CD4-positive, CD25-positive, alpha-beta regulatory T cell (primary cell): ENCODE measurements at regions not wholly inside any gene's neighbourhood (a gene's known extent, or its start where the extent isn't known, plus 50 kb on each side); places are given as distances from the start of the nearest gene placed in this dataset.

Source experiments
- ATAC-seq, 2 donors: fragments of 150-1000 bp; cut with Tn5 transposase; one replicate each; pipeline ENCODE4 v1.10.0; 2021; ENCODE audit warnings: low read depth in 2 of 2, moderate number of reproducible peaks in 2 of 2, moderate library complexity in 1 of 2
- DNase-seq, 3 donors: peaks; one replicate each; pipeline versions ENCODE4 v3.0.0 to v3.0.0-alpha.2; 2012 to 2022; ENCODE audit warnings: mixed read lengths in 1 of 3
- H3K27ac ChIP-seq: one replicate; pipeline ENCODE4 v1.7.0; 2013; ENCODE audit warnings: mild to moderate bottlenecking, low read length; ENCODE audit not compliant: insufficient read depth, poor library complexity, severe bottlenecking
- H3K27me3 ChIP-seq: one replicate; pipeline ENCODE4 v1.7.0; 2013; ENCODE audit warnings: low read length; ENCODE audit not compliant: control insufficient read depth, insufficient read depth
- H3K36me3 ChIP-seq: one replicate; pipeline ENCODE4 v1.7.0; 2013; ENCODE audit warnings: mild to moderate bottlenecking, low read length, moderate library complexity; ENCODE audit not compliant: control insufficient read depth, insufficient read depth
- H3K4me1 ChIP-seq: 2 replicates; pipeline ENCODE4 v1.7.0; 2013; ENCODE audit warnings: mild to moderate bottlenecking, low read length; ENCODE audit not compliant: insufficient read depth, control insufficient read depth, poor library complexity, severe bottlenecking
- H3K4me3 ChIP-seq: one replicate; pipeline ENCODE4 v1.7.0; 2013; ENCODE audit warnings: low read depth, mild to moderate bottlenecking, low read length, moderate library complexity
- H3K9me3 ChIP-seq, 2 experiments: 1 replicate in 1 of 2; 2 replicates in 1 of 2; pipeline ENCODE4 v1.7.0; 2013; ENCODE audit warnings: low read length in 2 of 2, mild to moderate bottlenecking in 1 of 2, moderate library complexity in 1 of 2; ENCODE audit not compliant: control insufficient read depth in 2 of 2
- H3K27ac Mint-ChIP-seq, 3 donors: one replicate each; pipeline ENCODE4 v1.8.0; 2020 to 2022; ENCODE audit warnings: mild to moderate bottlenecking in 3 of 3, mixed read lengths in 3 of 3, moderate library complexity in 2 of 3
- H3K27me3 Mint-ChIP-seq: one replicate; pipeline ENCODE4 v1.8.0; 2022; ENCODE audit warnings: mild to moderate bottlenecking, mixed read lengths
- H3K36me3 Mint-ChIP-seq: one replicate; pipeline ENCODE4 v1.8.0; 2020; ENCODE audit warnings: mixed read lengths
- H3K4me1 Mint-ChIP-seq, 4 donors: one replicate each; pipeline ENCODE4 v1.8.0; 2020 to 2022; ENCODE audit warnings: mixed read lengths in 4 of 4, mild to moderate bottlenecking in 1 of 4
- H3K4me3 Mint-ChIP-seq, 4 donors: one replicate each; pipeline ENCODE4 v1.8.0; 2020 to 2022; ENCODE audit warnings: mild to moderate bottlenecking in 4 of 4, mixed read lengths in 4 of 4, moderate library complexity in 3 of 4
- H3K9me3 Mint-ChIP-seq, 7 donors: one replicate each; pipeline ENCODE4 v1.8.0; 2020 to 2022; ENCODE audit warnings: mixed read lengths in 7 of 7, mild to moderate bottlenecking in 3 of 7, moderate library complexity in 2 of 7

GRCh38 chr5:4722886-4723285, 417.2 kb upstream of the ADAMTS16 start:
- H3K9me3 Mint-ChIP-seq: peaks cover 6 to 13% (median 7%) of the 10 kb centered on the region in 7 donors
- H3K4me3 Mint-ChIP-seq: no peak overlapping the region
- no peaks in the 10 kb centered on the region for H3K4me1 Mint-ChIP-seq
- H3K9me3 ChIP-seq: no peaks in the 10 kb centered on the region
- DNase-seq: no peak
- no peaks in the 10 kb centered on the region for H3K4me1 ChIP-seq
- no peaks in the 10 kb centered on the region for H3K27me3 Mint-ChIP-seq
- H3K27me3 ChIP-seq: no peaks in the 10 kb centered on the region
- H3K36me3 Mint-ChIP-seq: no peaks in the 10 kb centered on the region
- no peak overlapping the region for H3K27ac Mint-ChIP-seq
- H3K4me3 ChIP-seq: no peak overlapping the region
- no peak overlapping the region for H3K27ac ChIP-seq
- no peak for ATAC-seq
- H3K36me3 ChIP-seq: no peaks in the 10 kb centered on the region

GRCh38 chr5:4725594-4725993, 414.5 kb upstream of the ADAMTS16 start:
- Mint-ChIP-seq H3K27me3 (no peaks in the 10 kb centered on the region), H3K4me3 (no peak overlapping the region), H3K27ac (no peak overlapping the region), H3K9me3 (peaks cover 5 to 16% (median 8%) of the 10 kb centered on the region in 7 donors), H3K4me1 (no peaks in the 10 kb centered on the region), H3K36me3 (no peaks in the 10 kb centered on the region)
- Histone ChIP-seq H3K4me1 (no peaks in the 10 kb centered on the region), H3K27ac (no peak overlapping the region), H3K9me3 (no peaks in the 10 kb centered on the region), H3K36me3 (no peaks in the 10 kb centered on the region), H3K4me3 (no peak overlapping the region), H3K27me3 (no peaks in the 10 kb centered on the region)
- DNase-seq (no peak), ATAC-seq (no peak)

GRCh38 chr5:4730279-4730678, 409.9 kb upstream of the ADAMTS16 start:
- no peaks in the 10 kb centered on the region for H3K27me3 Mint-ChIP-seq
- ATAC-seq (no peak), DNase-seq (no peak)
- peaks cover 0 to 4% of the 10 kb centered on the region in 2 experiments for H3K9me3 ChIP-seq
- no peaks in the 10 kb centered on the region for H3K27me3 ChIP-seq
- H3K27ac Mint-ChIP-seq: no peak overlapping the region
- H3K27ac ChIP-seq: no peak overlapping the region
- no peaks in the 10 kb centered on the region for H3K4me1 Mint-ChIP-seq
- no peaks in the 10 kb centered on the region for H3K36me3 ChIP-seq
- H3K36me3 Mint-ChIP-seq: no peaks in the 10 kb centered on the region
- no peaks in the 10 kb centered on the region for H3K4me1 ChIP-seq
- H3K4me3 ChIP-seq: no peak overlapping the region
- peaks cover 0 to 17% (median 3%) of the 10 kb centered on the region in 7 donors for H3K9me3 Mint-ChIP-seq
- H3K4me3 Mint-ChIP-seq: no peak overlapping the region

- ATAC-seq (no peak), DNase-seq (no peak)
- Mint-ChIP-seq H3K27me3 (no peaks in the 10 kb centered on the region), H3K36me3 (no peaks in the 10 kb centered on the region), H3K4me3 (no peak overlapping the region), H3K9me3 (peaks cover 0 to 27% (median 7%) of the 10 kb centered on the region in 7 donors), H3K4me1 (no peaks in the 10 kb centered on the region), H3K27ac (no peak overlapping the region)
- Histone ChIP-seq H3K4me1 (no peaks in the 10 kb centered on the region), H3K27ac (no peak overlapping the region), H3K9me3 (peaks cover 0 to 4% of the 10 kb centered on the region in 2 experiments), H3K4me3 (no peak overlapping the region), H3K36me3 (no peaks in the 10 kb centered on the region), H3K27me3 (no peaks in the 10 kb centered on the region)
These were observed 405.8 kb upstream of the ADAMTS16 start for GRCh38 chr5:4734348-4734747.

GRCh38 chr5:4735261-4735660, 404.9 kb upstream of the ADAMTS16 start:
- Histone ChIP-seq H3K9me3 (peaks cover 3 to 4% of the 10 kb centered on the region in 2 experiments), H3K27ac (no peak overlapping the region), H3K36me3 (no peaks in the 10 kb centered on the region), H3K27me3 (no peaks in the 10 kb centered on the region), H3K4me3 (no peak overlapping the region), H3K4me1 (no peaks in the 10 kb centered on the region)
- ATAC-seq (no peak), DNase-seq (no peak)
- Mint-ChIP-seq H3K27me3 (no peaks in the 10 kb centered on the region), H3K4me3 (no peak overlapping the region), H3K27ac (no peak overlapping the region), H3K4me1 (no peaks in the 10 kb centered on the region), H3K36me3 (no peaks in the 10 kb centered on the region), H3K9me3 (peaks cover 0 to 26% (median 7%) of the 10 kb centered on the region in 7 donors)

- Histone ChIP-seq H3K27ac (no peak overlapping the region), H3K4me3 (no peak overlapping the region), H3K27me3 (no peaks in the 10 kb centered on the region), H3K36me3 (no peaks in the 10 kb centered on the region), H3K4me1 (no peaks in the 10 kb centered on the region), H3K9me3 (peaks cover 3 to 4% of the 10 kb centered on the region in 2 experiments)
- Mint-ChIP-seq H3K36me3 (no peaks in the 10 kb centered on the region), H3K4me1 (no peaks in the 10 kb centered on the region), H3K27ac (no peak overlapping the region), H3K27me3 (no peaks in the 10 kb centered on the region), H3K9me3 (peaks cover 3 to 34% (median 11%) of the 10 kb centered on the region in 7 donors), H3K4me3 (no peak overlapping the region)
- DNase-seq: no peak
- ATAC-seq: no peak
These were observed 402.3 kb upstream of the ADAMTS16 start for GRCh38 chr5:4737868-4738267.

GRCh38 chr5:4738298-4738697, 401.8 kb upstream of the ADAMTS16 start:
- no peak overlapping the region for H3K27ac ChIP-seq
- Mint-ChIP-seq H3K4me1 (no peaks in the 10 kb centered on the region), H3K36me3 (no peaks in the 10 kb centered on the region), H3K27ac (no peak overlapping the region), H3K4me3 (no peak overlapping the region), H3K9me3 (peaks cover 4 to 38% (median 13%) of the 10 kb centered on the region in 7 donors), H3K27me3 (no peaks in the 10 kb centered on the region)
- peaks cover 3 to 4% of the 10 kb centered on the region in 2 experiments for H3K9me3 ChIP-seq
- no peaks in the 10 kb centered on the region for H3K27me3 ChIP-seq
- H3K36me3 ChIP-seq: no peaks in the 10 kb centered on the region
- no peak for ATAC-seq
- H3K4me1 ChIP-seq: no peaks in the 10 kb centered on the region
- H3K4me3 ChIP-seq: no peak overlapping the region
- no peak for DNase-seq

- Histone ChIP-seq H3K4me1 (no peaks in the 10 kb centered on the region), H3K27me3 (no peaks in the 10 kb centered on the region), H3K9me3 (peaks cover 0 to 3% of the 10 kb centered on the region in 2 experiments), H3K36me3 (no peaks in the 10 kb centered on the region), H3K4me3 (no peak overlapping the region), H3K27ac (no peak overlapping the region)
- DNase-seq (no peak), ATAC-seq (no peak)
- no peaks in the 10 kb centered on the region for H3K27me3 Mint-ChIP-seq
- H3K9me3 Mint-ChIP-seq: peaks cover 4 to 34% (median 8%) of the 10 kb centered on the region in 7 donors
- H3K4me1 Mint-ChIP-seq: no peaks in the 10 kb centered on the region
- no peak overlapping the region for H3K4me3 Mint-ChIP-seq
- H3K36me3 Mint-ChIP-seq: no peaks in the 10 kb centered on the region
- H3K27ac Mint-ChIP-seq: no peak overlapping the region
These were observed 400.0 kb upstream of the ADAMTS16 start for GRCh38 chr5:4740156-4740555.
